ENCODE measurements at regions not wholly inside any gene's neighbourhood (a gene's known extent, or its start where the extent isn't known, plus 50 kb on each side); places are given as distances from the start of the nearest gene placed in this dataset.
A peak's percentile ranks its signal among the peaks of the same experiment; 100 is the strongest.

GRCh38 chr2:215697496-215697895, 261.6 kb upstream of the FN1 start:
- H3K9me3 ChIP-seq (ENCODE audit: low read length), result peaks cover 14% of the 10 kb centered on the region; the same call in 1 of the 2 replicates
- no peak for FAIRE-seq
- intact Hi-C loops (cut with micrococcal nuclease; ENCODE audit: unreplicated experiment), result no loop called here

GRCh38 chr2:215697003-215697402, 261.1 kb upstream of the FN1 start:
- H3K4me3 ChIP-seq (replicated peaks in 1 of 3; ENCODE audit: insufficient read depth in 1 of 3, low read depth in 2 of 3, low read length in 3 of 3), result no peak overlapping the region
- CTCF ChIA-PET (ENCODE audit: low intra/inter-chr PET ratio, low total read pairs), result no interaction called here
- WGBS (ENCODE audit: low lambda C conversion rate), result 100% methylated on average over 2 of the region's 2 CpGs
- FAIRE-seq (no peak), DNase-seq (ENCODE audit: low spot score) (no peak), ATAC-seq (no peak)
- no peak overlapping the region for H3K9ac ChIP-seq (ENCODE audit: insufficient read depth, low read depth, low read length)
- no peaks in the 10 kb centered on the region for H3K79me2 ChIP-seq (ENCODE audit: insufficient read depth, low read length)
- peaks cover 14% of the 10 kb centered on the region; the same call in 1 of the 2 replicates for H3K9me3 ChIP-seq (ENCODE audit: low read length)
- H3K4me2 ChIP-seq (ENCODE audit: low read depth, low read length), result no peak overlapping the region
- H4K20me1 ChIP-seq (ENCODE audit: insufficient read depth, low read length), result no peaks in the 10 kb centered on the region
- no peaks in the 10 kb centered on the region for H3K27me3 ChIP-seq (ENCODE audit: control insufficient read depth in 1 of 2, insufficient read depth in 2 of 2, low read length in 2 of 2)
- H3K4me1 ChIP-seq (ENCODE audit: insufficient read depth, low read length), result peaks cover 68% of the 10 kb centered on the region
- intact Hi-C loops (cut with micrococcal nuclease; ENCODE audit: unreplicated experiment) (no loop called here), in situ Hi-C loops (cut with HindIII; ENCODE audit: extremely low pct_ligation_motif_present, low pct_unique_long_range_greater_than_20kb) (no loop called here)
- TF ChIP-seq MED13 (CRISPR knock-in tag; IDR thresholded peaks at IDR 0.05) (0 out of 2 replicates have a peak, but pooled peaks have one; percentile 27), ETV6 (CRISPR knock-in tag; conservative IDR thresholded peaks at IDR 0.05) (no peak), SIN3A (IDR thresholded peaks at IDR 0.05; ENCODE audit: borderline replicate concordance, low read depth, low read length) (no peak), ZNF138 (CRISPR knock-in tag; IDR thresholded peaks at IDR 0.05; ENCODE audit: low read depth) (no peak), GPBP1L1 (CRISPR knock-in tag; IDR thresholded peaks at IDR 0.05) (no peak), ETS1 (CRISPR knock-in tag; IDR thresholded peaks at IDR 0.05) (no peak)
- no TSS peak for BruUV-seq (replicated peaks)
- no peak overlapping the region for H2AFZ ChIP-seq (ENCODE audit: low read length)
- no peak overlapping the region for H3K27ac ChIP-seq (ENCODE audit: extremely low read length, insufficient read depth, low read length)
- POLR2A ChIA-PET, result no interaction called here
- no peaks in the 10 kb centered on the region for H3K36me3 ChIP-seq (replicated peaks in 1 of 2; ENCODE audit: control insufficient read depth in 1 of 2, insufficient read depth in 2 of 2, low read length in 2 of 2)

More at GRCh38 chr2:215697496-215697895, 261.6 kb upstream of the FN1 start:
- Histone ChIP-seq H3K79me2 (ENCODE audit: insufficient read depth, low read length) (no peaks in the 10 kb centered on the region), H4K20me1 (ENCODE audit: insufficient read depth, low read length) (no peaks in the 10 kb centered on the region), H3K4me1 (ENCODE audit: insufficient read depth, low read length) (peaks cover 68% of the 10 kb centered on the region), H3K4me2 (ENCODE audit: low read depth, low read length) (no peak overlapping the region), H3K36me3 (replicated peaks in 1 of 2; ENCODE audit: control insufficient read depth in 1 of 2, insufficient read depth in 2 of 2, low read length in 2 of 2) (no peaks in the 10 kb centered on the region), H2AFZ (ENCODE audit: low read length) (no peak overlapping the region), H3K4me3 (replicated peaks in 1 of 3; ENCODE audit: insufficient read depth in 1 of 3, low read depth in 2 of 3, low read length in 3 of 3) (no peak overlapping the region), H3K27ac (ENCODE audit: extremely low read length, insufficient read depth, low read length) (no peak overlapping the region), H3K9ac (ENCODE audit: insufficient read depth, low read depth, low read length) (no peak overlapping the region), H3K27me3 (ENCODE audit: control insufficient read depth in 1 of 2, insufficient read depth in 2 of 2, low read length in 2 of 2) (no peaks in the 10 kb centered on the region)
- no TSS peak for BruUV-seq (replicated peaks)
- TF ChIP-seq ZNF282 (IDR thresholded peaks at IDR 0.05; ENCODE audit: partially characterized antibody), result no peak
- no peak for TF ChIP-seq ZNF879 (CRISPR knock-in tag; IDR thresholded peaks at IDR 0.05)
- TF ChIP-seq MTERF4 (CRISPR knock-in tag; IDR thresholded peaks at IDR 0.05), result no peak
- CTCF ChIA-PET (ENCODE audit: low intra/inter-chr PET ratio, low total read pairs), result no interaction called here
- POLR2A ChIA-PET, result no interaction called here
- 86% methylated on average over 6 of the region's 6 CpGs for WGBS (ENCODE audit: low lambda C conversion rate)
- ATAC-seq (no peak), DNase-seq (ENCODE audit: low spot score) (no peak)
- in situ Hi-C loops (cut with HindIII; ENCODE audit: extremely low pct_ligation_motif_present, low pct_unique_long_range_greater_than_20kb), result no loop called here

Measured in HepG2 (cell line).